Neural progenitor cell (in vitro differentiated cells): ENCODE measurements at regions not wholly inside any gene's neighbourhood (a gene's known extent, or its start where the extent isn't known, plus 50 kb on each side); places are given as distances from the start of the nearest gene placed in this dataset.

Experiments used
- DNase-seq: peaks from one replicate; pipeline ENCODE4 v3.0.0-alpha.2; 2016; ENCODE audit warnings: low spot score
- H2AFZ ChIP-seq: fragments of 200-600 bp; sonication (generic); replicated peaks from 2 replicates; pipeline ENCODE4 v1.6.1; 2016; ENCODE audit warnings: antibody characterized with exemption
- H3F3A ChIP-seq: fragments of 200-600 bp; sonication (generic); 2 replicates; pipeline ENCODE4 v1.6.1; 2016; ENCODE audit warnings: antibody characterized with exemption, low read depth
- H3K27ac ChIP-seq: fragments of 200-600 bp; sonication (generic); 2 replicates; pipeline ENCODE4 v1.5.1; 2016; ENCODE audit warnings: mild to moderate bottlenecking
- H3K27me3 ChIP-seq: fragments of 200-600 bp; sonication (generic); 2 replicates; pipeline ENCODE4 v1.6.1; 2016; ENCODE audit warnings: mild to moderate bottlenecking, moderate library complexity
- H3K36me3 ChIP-seq: fragments of 200-600 bp; sonication (generic); 2 replicates; pipeline ENCODE4 v1.5.1; 2016
- H3K4me1 ChIP-seq: fragments of 200-600 bp; sonication (generic); 2 replicates; pipeline ENCODE4 v1.6.1; 2016; ENCODE audit warnings: mixed run types
- H3K4me2 ChIP-seq: fragments of 200-600 bp; sonication (generic); 2 replicates; pipeline ENCODE4 v1.6.1; 2016
- H3K4me3 ChIP-seq: fragments of 200-600 bp; sonication (generic); 2 replicates; pipeline ENCODE4 v1.5.1; 2016
- H3K79me2 ChIP-seq: fragments of 200-600 bp; sonication (generic); 2 replicates; pipeline ENCODE4 v1.6.1; 2016; ENCODE audit warnings: low read depth
- H3K9ac ChIP-seq: fragments of 200-600 bp; sonication (generic); 2 replicates; pipeline ENCODE4 v1.6.1; 2016
- H3K9me3 ChIP-seq: fragments of 200-600 bp; sonication (generic); 2 replicates; pipeline ENCODE4 v1.5.1; 2016; ENCODE audit warnings: low read depth
- H4K20me1 ChIP-seq: fragments of 200-600 bp; sonication (generic); 2 replicates; pipeline ENCODE4 v1.6.1; 2016; ENCODE audit warnings: low read depth
- H3K27ac Mint-ChIP-seq: 3 replicates; pipeline ENCODE4 v1.8.0; 2021; ENCODE audit warnings: mixed read lengths
- H3K27me3 Mint-ChIP-seq: 2 replicates; pipeline ENCODE4 v1.8.0; 2022; ENCODE audit warnings: low read depth, mild to moderate bottlenecking, inconsistent platforms, moderate library complexity, mixed read lengths; ENCODE audit not compliant: insufficient read depth
- H3K36me3 Mint-ChIP-seq: 3 replicates; pipeline ENCODE4 v1.8.0; 2021; ENCODE audit warnings: mixed read lengths
- H3K4me1 Mint-ChIP-seq: 3 replicates; pipeline ENCODE4 v1.8.0; 2021; ENCODE audit warnings: mixed read lengths
- H3K4me3 Mint-ChIP-seq: 3 replicates; pipeline ENCODE4 v1.8.0; 2021; ENCODE audit warnings: mild to moderate bottlenecking, moderate library complexity, mixed read lengths
- H3K9me3 Mint-ChIP-seq: 3 replicates; pipeline ENCODE4 v1.8.0; 2020; ENCODE audit warnings: mixed read lengths
- EZH2 ChIP-seq: fragments of 200-600 bp; sonication (generic); IDR thresholded peaks from 2 replicates; pipeline ENCODE4 v1.6.1; 2017; ENCODE audit warnings: antibody characterized with exemption, mild to moderate bottlenecking, moderate library complexity
- EZH2phosphoT487 ChIP-seq: fragments of 200-600 bp; sonication (generic); IDR thresholded peaks from 2 replicates; pipeline ENCODE4 v1.6.1; 2017; ENCODE audit warnings: antibody characterized with exemption
- TF ChIP-seq, protein P1 (sequence below): fragments of 200-600 bp; sonication (generic); IDR thresholded peaks from 2 replicates; pipeline ENCODE4 v1.5.1; 2017; ENCODE audit warnings: antibody characterized with exemption, mild to moderate bottlenecking

DNA sequence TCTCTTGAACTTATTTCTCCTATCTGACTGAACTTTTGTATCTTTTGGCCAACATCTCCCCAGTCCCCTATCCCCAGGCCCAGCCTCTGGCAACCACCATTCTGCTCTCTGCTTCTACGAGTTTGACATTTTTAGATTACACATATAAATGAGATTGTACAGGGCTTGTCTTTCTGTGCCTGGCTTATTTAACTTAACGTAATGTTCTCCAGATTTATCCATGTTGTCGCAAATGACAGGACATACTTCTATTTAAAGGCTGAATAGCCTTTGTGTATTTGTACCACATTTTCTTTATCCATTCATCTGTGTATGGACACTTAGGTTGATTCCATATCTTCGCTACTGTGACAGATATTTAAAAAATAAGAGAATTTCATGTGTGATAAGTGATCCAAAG is 98.6 kb downstream of the LSMEM1 start:
- H3K4me1 Mint-ChIP-seq, result no peaks in the 10 kb centered on the region
- no peaks in the 10 kb centered on the region for H4K20me1 ChIP-seq
- no peaks in the 10 kb centered on the region for H3K27me3 Mint-ChIP-seq
- H3K79me2 ChIP-seq, result no peaks in the 10 kb centered on the region
- TF ChIP-seq EZH2phosphoT487, result no peak
- no peak for TF ChIP-seq EZH2
- H3K9ac ChIP-seq, result no peak overlapping the region
- H3K36me3 Mint-ChIP-seq, result no peaks in the 10 kb centered on the region
- no peaks in the 10 kb centered on the region for H3F3A ChIP-seq
- H3K4me1 ChIP-seq, result no peaks in the 10 kb centered on the region
- no peak overlapping the region for H3K27ac Mint-ChIP-seq
- H2AFZ ChIP-seq, result no peak overlapping the region
- no peaks in the 10 kb centered on the region for H3K27me3 ChIP-seq
- H3K9me3 ChIP-seq, result no peaks in the 10 kb centered on the region
- no peak overlapping the region for H3K27ac ChIP-seq
- H3K9me3 Mint-ChIP-seq, result no peaks in the 10 kb centered on the region
- H3K4me3 Mint-ChIP-seq, result no peak overlapping the region
- no peak overlapping the region for H3K4me3 ChIP-seq
- H3K4me2 ChIP-seq, result no peak overlapping the region
- H3K36me3 ChIP-seq, result no peaks in the 10 kb centered on the region
- no peak for DNase-seq

- Mint-ChIP-seq H3K27me3 (no peaks in the 10 kb centered on the region), H3K36me3 (no peaks in the 10 kb centered on the region), H3K4me1 (no peaks in the 10 kb centered on the region), H3K9me3 (no peaks in the 10 kb centered on the region), H3K27ac (no peak overlapping the region), H3K4me3 (no peak overlapping the region)
- Histone ChIP-seq H3K9me3 (no peaks in the 10 kb centered on the region), H2AFZ (no peak overlapping the region), H3K27ac (no peak overlapping the region), H3K4me1 (no peaks in the 10 kb centered on the region), H3K4me3 (no peak overlapping the region), H4K20me1 (no peaks in the 10 kb centered on the region), H3F3A (no peaks in the 10 kb centered on the region), H3K9ac (no peak overlapping the region), H3K4me2 (no peak overlapping the region), H3K79me2 (no peaks in the 10 kb centered on the region), H3K27me3 (no peaks in the 10 kb centered on the region), H3K36me3 (no peaks in the 10 kb centered on the region)
- DNase-seq, result no peak
- TF ChIP-seq EZH2 (no peak), EZH2phosphoT487 (no peak)
- TF ChIP-seq, protein P1, sequence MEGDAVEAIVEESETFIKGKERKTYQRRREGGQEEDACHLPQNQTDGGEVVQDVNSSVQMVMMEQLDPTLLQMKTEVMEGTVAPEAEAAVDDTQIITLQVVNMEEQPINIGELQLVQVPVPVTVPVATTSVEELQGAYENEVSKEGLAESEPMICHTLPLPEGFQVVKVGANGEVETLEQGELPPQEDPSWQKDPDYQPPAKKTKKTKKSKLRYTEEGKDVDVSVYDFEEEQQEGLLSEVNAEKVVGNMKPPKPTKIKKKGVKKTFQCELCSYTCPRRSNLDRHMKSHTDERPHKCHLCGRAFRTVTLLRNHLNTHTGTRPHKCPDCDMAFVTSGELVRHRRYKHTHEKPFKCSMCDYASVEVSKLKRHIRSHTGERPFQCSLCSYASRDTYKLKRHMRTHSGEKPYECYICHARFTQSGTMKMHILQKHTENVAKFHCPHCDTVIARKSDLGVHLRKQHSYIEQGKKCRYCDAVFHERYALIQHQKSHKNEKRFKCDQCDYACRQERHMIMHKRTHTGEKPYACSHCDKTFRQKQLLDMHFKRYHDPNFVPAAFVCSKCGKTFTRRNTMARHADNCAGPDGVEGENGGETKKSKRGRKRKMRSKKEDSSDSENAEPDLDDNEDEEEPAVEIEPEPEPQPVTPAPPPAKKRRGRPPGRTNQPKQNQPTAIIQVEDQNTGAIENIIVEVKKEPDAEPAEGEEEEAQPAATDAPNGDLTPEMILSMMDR, result no peak
These were observed 100.1 kb downstream of the LSMEM1 start for GRCh38 chr7:112580717-112581435.

- DNase-seq, result no peak
- TF ChIP-seq EZH2phosphoT487 (no peak), EZH2 (no peak)
- TF ChIP-seq, protein P1, result no peak
- Histone ChIP-seq H3F3A (no peaks in the 10 kb centered on the region), H3K9me3 (no peaks in the 10 kb centered on the region), H3K4me3 (no peak overlapping the region), H3K27ac (no peak overlapping the region), H2AFZ (no peak overlapping the region), H3K4me2 (no peak overlapping the region), H3K36me3 (no peaks in the 10 kb centered on the region), H4K20me1 (no peaks in the 10 kb centered on the region), H3K79me2 (no peaks in the 10 kb centered on the region), H3K4me1 (no peaks in the 10 kb centered on the region), H3K27me3 (no peaks in the 10 kb centered on the region), H3K9ac (no peak overlapping the region)
- no peaks in the 10 kb centered on the region for H3K36me3 Mint-ChIP-seq
- no peaks in the 10 kb centered on the region for H3K9me3 Mint-ChIP-seq
- no peak overlapping the region for H3K27ac Mint-ChIP-seq
- H3K4me3 Mint-ChIP-seq, result no peak overlapping the region
- no peaks in the 10 kb centered on the region for H3K4me1 Mint-ChIP-seq
- H3K27me3 Mint-ChIP-seq, result no peaks in the 10 kb centered on the region
These were observed 100.7 kb downstream of the LSMEM1 start for GRCh38 chr7:112581529-112581928.

- no peaks in the 10 kb centered on the region for H3K79me2 ChIP-seq
- no peaks in the 10 kb centered on the region for H3K27me3 ChIP-seq
- H3K9ac ChIP-seq, result no peak overlapping the region
- H3K4me3 ChIP-seq, result no peak overlapping the region
- TF ChIP-seq EZH2phosphoT487 (no peak), EZH2 (no peak)
- H3K4me3 Mint-ChIP-seq, result no peak overlapping the region
- H3K27ac Mint-ChIP-seq, result no peak overlapping the region
- H4K20me1 ChIP-seq, result no peaks in the 10 kb centered on the region
- DNase-seq, result no peak
- H3K36me3 ChIP-seq, result no peaks in the 10 kb centered on the region
- H3K27me3 Mint-ChIP-seq, result no peaks in the 10 kb centered on the region
- H3K9me3 ChIP-seq, result no peaks in the 10 kb centered on the region
- H2AFZ ChIP-seq, result peak overlapping the region; percentile 44
- H3K4me1 Mint-ChIP-seq, result no peaks in the 10 kb centered on the region
- no peaks in the 10 kb centered on the region for H3K4me1 ChIP-seq
- peaks cover 2% of the 10 kb centered on the region for H3K9me3 Mint-ChIP-seq
- no peak overlapping the region for H3K4me2 ChIP-seq
- no peak overlapping the region for H3K27ac ChIP-seq
- no peaks in the 10 kb centered on the region for H3K36me3 Mint-ChIP-seq
- no peaks in the 10 kb centered on the region for H3F3A ChIP-seq
These were observed 103.5 kb downstream of the LSMEM1 start for GRCh38 chr7:112584290-112584689.
